Gastroesophageal sphincter (tissue), 3 donors: ENCODE measurements at regions not wholly inside any gene's neighbourhood (a gene's known extent, or its start where the extent isn't known, plus 50 kb on each side); places are given as distances from the start of the nearest gene placed in this dataset.

Source experiments
- CTCF ChIP-seq, 4 experiments: fragments of 200-600 bp in 2 of 4; fragments of 450-650 bp in 2 of 4; sonication (generic) in 1 of 4; IDR thresholded peaks; one replicate each; pipeline ENCODE4 v1.5.1; 2017 to 2019; ENCODE audit warnings: antibody characterized with exemption in 4 of 4, mild to moderate bottlenecking in 2 of 4, moderate library complexity in 2 of 4
- EP300 ChIP-seq: sonication (generic); formaldehyde crosslinking; IDR thresholded peaks from one replicate; pipeline ENCODE4 v1.6.1; 2017; ENCODE audit warnings: antibody characterized with exemption, mild to moderate bottlenecking
- POLR2AphosphoS5 ChIP-seq: sonication (generic); formaldehyde crosslinking; IDR thresholded peaks from one replicate; pipeline ENCODE4 v1.6.1; 2017; ENCODE audit warnings: antibody characterized with exemption

- TF ChIP-seq POLR2AphosphoS5 = no peak
- TF ChIP-seq CTCF (IDR thresholded peaks at IDR 0.05) = no peak
- no peak for TF ChIP-seq EP300
Measured at GRCh38 chr10:108849186-108849585, 1074.1 kb downstream of the XPNPEP1 start.
